Renal pelvis (tissue), 1 donor: ENCODE measurements at regions not wholly inside any gene's neighbourhood (a gene's known extent, or its start where the extent isn't known, plus 50 kb on each side); places are given as distances from the start of the nearest gene placed in this dataset.
"Not testable (repeated sequence)": the region's sequence is repeated elsewhere in the genome, so short reads cannot be mapped to it uniquely, and the experiment has no call there.

Source experiments
- DNase-seq: peaks from one replicate; pipeline ENCODE4 v3.0.0-alpha.2; 2013

DNA sequence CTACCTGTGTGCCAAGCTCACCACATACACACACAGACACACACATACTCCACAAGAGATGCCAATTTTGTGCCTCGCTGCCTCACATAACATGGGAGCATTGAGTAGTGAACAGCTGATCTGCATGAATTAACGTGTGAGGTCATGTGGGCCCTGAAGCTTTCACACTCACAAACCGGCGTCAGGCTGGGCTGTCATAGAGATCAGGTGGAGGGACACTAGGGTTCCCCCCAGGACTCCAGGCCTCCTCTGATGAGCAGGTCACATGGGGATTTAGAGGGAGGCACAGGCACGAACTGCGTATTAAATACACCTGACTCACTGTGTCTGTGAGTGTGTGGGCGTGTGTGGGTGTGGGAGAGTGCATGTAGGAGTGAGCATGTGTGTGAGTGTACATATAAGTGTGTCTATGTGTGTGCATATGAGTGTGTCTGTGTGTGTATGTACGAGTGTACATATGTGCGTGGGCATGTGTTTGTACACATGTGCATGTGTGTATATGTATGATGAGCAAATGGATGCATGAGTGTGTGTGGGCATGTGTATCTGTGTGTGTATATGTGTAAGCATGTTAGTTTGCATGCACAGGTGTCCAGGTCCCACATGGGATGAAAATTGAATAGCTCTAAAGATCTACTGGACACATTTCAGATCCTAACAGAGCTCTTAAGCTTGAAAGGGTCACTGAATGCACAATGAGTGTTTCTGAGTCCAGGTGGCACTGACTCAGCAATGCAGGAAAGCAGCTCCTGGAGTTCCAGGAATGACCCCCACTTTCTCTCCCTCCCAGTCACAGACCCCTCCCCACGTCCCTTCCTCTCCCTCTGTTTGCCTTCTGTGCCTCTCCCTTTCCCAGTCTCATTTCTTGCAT, 336.6 kb downstream of the PREX1 start:
- no peak for DNase-seq

DNA sequence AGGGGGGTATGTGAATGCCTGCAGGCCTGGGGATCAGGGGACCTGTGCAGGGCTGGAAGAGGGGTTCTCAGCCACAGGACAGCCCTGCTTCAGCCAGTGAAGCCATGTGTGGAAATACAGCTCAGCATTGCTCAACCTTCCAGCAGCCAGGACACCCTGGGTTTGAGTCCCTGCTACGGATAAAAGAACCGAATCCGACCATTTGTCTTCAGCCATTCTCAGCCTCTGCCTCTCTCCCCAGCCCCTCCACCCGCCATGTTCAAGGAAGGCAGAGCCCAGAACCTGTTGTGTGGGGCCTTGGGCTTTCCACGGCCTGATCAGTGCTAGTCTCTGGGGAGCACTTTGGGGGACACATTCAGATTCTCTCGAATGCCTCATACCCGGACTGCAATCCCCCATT, 337.5 kb downstream of the PREX1 start:
- not testable (repeated sequence) for DNase-seq

DNA sequence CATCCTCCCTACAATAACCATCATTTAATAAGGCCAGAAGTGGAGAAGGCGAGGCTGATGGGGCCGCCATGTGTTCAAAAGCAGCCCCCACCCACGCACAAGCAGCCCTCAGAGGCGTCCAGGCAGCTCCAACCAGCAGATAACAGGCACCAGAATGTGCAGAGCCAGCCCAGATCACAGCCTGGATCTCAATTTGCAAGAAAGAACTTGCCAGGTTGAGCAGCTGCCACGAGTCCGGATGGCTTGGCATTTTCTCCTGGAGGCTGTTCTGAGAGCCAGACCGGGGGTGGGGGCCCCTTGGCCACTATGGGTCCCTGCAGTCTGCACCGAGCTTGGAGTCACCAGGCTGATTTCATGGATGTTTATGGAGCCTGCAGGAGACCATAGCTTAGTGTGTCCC, 338.1 kb downstream of the PREX1 start:
- no peak for DNase-seq

DNA sequence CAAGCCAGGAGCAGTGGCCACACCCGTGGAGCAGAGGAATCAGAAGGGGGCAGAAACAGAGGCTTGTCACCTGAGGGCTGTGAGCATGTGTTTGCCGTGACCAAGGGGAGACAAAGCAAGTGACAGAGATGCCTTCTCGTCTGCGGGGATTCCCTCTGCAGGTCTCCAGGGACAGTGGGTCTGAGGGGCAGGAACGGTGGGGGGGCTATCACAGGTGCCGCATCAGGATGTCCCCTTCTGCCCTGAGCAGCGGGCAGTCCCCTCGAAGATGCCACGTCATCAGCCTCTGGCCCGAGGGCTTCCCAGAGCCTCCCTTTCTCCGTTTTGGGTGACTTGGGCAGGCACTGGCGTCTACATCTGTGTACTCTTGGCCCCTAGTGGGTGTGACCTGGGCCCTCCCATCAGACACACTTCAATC, 338.7 kb downstream of the PREX1 start:
- DNase-seq = no peak

DNA sequence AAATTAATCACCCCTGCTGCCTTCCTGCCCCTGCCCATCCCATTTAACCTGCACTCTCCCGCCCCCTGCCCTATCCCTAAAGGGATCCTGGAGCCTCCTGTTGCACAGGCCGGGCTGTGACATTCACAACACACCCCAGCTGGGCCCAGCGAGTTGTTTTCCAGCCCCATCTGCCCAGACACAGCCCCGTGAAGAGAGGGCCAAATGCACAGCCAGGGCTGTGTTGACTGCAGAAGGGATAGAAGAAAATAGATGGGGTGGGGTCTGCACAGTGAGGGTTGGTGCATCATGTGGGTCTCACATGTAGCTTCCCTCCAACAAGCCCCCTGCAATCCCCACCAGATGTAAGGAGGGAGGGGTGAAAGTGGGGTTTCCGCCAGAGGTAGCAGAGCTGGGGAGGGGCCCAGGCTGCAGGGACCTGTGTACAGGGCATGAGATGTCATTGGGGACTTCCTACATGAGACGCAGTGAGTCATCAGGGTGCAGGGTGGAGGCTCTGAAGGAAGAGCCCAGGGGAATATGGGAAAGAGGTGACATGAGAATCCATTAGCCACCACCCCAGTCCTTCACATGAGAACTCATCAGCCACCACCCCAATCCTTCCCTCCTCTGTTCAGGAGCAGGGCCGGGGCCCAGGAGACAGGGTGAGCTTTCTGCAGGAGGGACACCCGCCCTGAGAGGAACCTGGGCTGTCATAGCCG, 339.3 kb downstream of the PREX1 start:
- not testable (repeated sequence) for DNase-seq

DNA sequence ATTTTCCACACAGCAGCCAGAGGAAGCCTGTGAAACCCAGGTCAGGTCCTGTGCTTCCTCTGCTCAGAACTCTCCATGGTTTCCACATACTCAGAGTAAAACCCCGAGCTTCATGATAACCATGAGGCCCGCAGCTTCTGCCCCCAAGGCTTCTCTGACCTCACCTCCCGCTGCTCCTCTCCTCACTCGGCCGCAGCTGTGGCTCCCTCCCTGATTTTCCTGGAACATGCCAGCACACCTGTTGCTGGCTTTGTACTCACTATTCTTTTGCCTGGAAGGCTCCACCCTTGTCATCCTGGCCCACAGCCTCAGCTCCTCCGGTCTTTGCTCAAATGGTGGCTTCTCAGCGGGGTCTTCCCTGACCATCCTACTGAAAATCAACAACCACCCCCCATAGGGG, 341.7 kb downstream of the PREX1 start:
- DNase-seq = no peak

DNA sequence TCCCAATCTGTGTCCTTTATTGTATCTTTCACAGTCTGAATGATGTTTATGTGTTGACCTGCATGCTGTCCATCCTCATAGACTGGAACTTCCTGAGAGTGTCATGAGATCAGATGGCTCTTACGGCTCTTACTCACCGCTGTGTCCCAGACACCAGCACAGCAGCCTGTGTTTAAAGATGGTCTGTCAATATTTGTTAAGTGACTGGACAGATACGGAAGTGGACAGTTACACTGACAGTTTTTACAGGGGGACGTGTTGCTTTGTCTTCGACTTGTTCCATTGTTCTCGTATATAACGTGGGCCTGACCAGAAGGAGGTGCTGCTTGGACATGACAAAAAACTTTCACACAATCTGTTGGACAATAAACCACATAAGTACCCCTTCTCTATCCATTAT, 342.6 kb downstream of the PREX1 start:
- DNase-seq = not testable (repeated sequence)

DNA sequence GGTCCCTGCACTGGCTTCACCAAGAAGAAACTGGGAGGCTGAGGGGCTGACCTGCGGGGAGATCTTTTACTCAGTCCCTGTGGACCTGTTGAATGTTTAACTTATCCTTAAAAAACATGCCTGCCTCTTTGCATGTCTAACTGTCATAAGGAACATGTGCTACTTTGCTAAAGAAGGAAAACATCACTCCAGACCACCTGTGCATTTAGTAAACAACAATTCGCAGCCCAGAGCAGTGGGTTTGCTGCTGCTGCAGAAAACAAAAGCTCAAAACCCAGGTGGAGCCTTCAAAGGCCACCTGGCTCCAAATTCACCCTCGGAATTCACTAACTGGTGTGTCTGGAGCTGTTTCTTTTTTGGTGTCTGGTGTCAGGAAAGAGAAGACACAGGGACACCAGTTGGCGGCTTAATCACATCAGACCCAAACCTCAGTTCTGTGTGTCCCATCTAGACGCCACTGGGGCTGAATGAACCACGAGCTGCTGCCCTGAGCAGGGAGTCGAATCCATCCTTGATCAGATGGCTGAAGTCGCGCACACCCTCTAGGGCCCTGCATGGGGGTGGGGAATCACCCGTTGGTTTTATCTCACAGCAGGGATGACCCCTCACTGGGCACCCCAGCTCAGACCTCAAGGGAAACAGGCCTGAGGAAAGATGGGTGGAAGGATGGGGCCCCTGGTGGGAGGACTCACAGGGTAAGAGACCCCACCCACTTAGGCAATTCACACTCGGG, 344.3 kb downstream of the PREX1 start:
- no peak for DNase-seq

DNA sequence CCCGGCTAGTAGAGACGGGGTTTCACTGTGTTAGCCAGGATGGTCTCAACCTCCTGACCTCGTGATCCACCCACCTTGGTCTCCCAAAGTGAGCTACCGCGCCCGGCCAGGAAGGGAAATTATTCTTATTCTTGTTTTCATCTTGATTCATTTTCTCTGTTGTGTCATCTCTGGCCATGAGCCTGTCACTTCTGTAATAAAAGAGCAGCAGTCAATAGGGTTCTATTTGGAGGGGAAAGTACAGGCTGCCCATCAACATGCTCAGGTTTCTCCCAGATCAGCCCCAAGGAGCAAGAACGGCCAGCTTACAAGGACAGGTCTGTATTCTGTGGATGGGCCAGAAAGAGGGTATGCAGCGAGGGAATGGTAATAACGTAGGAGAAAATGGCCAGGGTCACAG, 345.0 kb downstream of the PREX1 start:
- DNase-seq = no peak

DNA sequence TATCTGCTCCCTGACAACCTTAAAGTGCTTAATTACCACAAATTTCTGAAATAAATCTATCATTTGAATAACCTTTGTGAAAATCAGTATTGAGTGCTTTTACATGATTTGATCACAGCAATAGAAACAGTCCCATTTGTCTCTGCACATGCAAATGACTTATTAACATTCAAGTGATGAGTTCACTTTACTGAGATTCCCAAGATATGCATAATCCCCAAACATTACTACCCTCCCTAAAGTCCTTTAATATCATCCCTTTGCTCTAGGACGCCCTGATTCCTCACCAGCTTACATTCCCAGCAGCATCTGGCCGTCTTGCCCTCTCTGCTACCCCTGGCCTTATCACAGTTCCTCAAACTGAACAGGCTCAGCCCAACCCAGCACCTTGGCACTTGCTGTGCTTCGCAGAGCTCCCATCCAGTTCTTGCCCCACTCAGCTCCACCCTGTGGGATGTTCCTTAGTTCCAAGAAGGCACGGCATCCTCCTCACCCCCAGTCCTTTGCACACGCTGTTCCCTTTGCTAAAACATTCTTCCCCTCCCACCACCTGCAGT, 347.5 kb downstream of the PREX1 start:
- DNase-seq = no peak

DNA sequence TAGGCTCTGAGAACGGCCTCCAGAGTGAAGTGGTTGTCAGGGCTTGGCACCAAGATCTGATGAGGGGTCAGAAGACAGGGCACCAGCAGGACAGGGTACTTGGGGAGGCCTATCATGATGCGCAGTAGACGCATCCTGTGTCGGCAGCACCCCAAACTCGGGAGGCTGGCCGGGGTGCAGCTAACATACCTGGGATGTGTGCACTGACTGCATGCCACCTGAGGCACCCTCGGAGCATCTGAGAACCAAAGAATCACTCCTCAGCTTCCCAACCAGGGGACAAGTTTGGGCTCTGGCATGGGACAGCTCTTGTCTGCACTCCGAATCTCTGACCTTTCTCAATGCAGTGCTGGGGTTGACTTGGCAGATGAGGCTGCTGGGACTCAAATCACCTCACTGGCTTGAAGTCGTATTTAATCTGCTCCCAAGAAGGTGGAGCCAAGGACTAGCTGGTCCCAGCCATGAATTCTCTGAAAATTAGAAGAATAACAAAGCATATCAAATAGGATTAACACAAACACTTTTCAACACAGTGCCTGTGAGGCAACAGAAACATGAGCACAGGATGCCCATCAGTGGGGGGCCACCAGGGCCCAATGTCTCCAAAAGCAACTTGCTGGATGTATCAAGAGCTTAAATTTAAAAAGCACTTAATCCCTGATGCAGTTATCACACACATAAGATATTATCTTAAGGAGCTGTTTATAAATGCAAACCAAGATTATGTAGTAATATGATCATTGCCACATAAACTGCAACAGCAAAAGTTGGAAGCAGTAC, 348.8 kb downstream of the PREX1 start:
- no peak for DNase-seq

DNA sequence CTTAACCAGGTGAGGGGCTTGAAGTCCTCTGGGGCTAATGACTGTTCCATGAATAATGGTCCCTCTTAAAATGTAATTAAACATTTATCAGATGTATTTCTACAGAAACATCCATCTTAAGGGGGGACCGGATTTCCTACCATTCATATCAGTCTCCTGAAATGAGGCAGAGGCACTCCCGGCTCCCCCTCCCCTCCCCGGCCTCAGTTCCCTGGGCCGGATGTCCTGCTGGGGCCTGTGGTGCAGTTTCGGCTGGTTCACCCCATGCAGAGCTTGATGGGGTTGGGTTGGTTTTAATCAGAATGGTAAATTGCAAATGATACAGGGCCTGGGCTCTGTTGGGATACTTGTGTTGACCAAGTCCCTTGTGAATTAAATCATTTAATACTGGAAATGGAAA, 349.4 kb downstream of the PREX1 start:
- no peak for DNase-seq

DNA sequence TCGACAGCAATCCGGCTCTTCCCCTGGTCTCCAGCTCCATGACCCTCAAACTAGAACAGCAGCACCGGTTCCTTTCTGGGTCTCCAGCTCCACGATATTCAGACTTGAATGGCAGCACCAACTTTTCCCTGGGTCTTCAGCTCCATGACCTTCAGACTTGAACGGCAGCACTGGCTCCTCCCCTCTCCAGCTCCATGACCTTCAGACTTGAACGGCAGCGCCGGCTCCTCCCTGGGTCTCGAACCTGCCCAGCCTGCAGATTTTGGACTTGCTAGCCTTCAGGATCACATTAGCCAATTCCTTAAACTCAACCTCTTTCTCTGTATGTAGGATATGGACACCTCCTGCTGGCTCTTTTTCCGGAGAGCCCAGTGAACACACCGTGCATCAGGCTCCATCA, 350.9 kb downstream of the PREX1 start:
- DNase-seq = no peak

DNA sequence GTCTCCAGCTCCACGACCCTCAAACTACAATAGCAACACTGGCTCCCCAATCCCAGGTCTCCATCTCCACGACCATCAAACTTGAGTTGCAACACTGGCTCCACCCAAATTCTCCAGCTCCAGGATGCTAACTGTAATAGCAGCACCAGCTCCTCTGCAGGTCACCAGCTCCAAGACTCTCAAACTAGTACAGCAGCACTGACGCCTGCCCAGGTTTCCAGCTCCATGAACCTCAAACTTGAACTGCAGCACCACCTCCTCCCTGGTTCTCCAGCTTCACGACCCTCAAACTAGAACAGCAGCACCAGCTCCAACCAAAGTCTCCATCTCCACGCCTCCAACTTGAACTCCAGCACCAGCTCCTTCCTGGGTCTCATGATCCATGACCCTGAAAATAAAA, 353.8 kb downstream of the PREX1 start:
- DNase-seq = no peak

DNA sequence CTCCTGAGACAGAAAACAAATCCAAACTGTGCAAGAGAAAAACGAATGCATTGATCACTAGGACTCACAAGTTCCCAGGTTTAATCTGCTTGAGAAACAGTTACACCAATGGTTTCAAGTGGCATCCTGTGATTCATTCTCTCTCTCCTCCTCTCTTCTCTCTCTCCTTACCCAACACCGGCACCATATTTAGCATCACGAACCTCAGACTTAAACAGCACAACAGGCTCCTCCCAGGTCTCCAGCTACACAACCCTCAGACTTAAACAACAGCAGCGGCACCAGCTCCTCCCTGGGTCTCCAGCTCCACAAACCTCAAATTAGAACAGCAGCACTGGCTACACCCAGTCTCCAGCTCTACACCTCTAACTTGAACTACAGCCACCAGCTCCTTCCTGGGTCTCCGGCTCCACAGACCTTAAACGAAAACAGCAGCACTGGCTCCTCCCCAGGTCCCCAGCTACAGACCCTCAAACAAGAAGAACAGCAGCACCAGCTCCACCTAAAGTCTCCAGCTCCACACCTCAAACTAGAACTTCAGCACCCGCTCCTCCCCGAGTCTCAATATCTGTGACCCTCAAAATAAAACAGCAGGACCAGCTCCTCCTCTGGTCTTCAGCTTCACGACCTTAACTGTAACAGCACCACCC, 355.9 kb downstream of the PREX1 start:
- no peak for DNase-seq

DNA sequence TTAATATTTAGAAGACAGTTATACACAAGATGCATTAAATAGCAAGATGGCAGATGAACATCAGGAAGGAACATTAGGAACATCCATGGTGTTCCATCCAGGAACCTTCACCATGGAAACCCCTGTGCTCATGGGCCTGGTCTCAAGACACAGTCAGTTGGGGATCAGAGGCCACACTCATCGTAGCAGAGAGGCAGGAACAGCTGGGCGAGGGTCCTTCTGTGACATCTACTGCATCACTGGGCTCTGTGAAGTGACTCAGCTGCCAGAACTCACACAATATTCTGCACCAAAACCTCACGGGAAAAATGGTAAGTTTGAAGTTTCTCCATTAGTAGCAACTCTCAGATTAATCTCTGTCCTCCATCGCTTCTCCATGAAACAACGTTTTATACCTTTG, 356.6 kb downstream of the PREX1 start:
- DNase-seq = no peak

DNA sequence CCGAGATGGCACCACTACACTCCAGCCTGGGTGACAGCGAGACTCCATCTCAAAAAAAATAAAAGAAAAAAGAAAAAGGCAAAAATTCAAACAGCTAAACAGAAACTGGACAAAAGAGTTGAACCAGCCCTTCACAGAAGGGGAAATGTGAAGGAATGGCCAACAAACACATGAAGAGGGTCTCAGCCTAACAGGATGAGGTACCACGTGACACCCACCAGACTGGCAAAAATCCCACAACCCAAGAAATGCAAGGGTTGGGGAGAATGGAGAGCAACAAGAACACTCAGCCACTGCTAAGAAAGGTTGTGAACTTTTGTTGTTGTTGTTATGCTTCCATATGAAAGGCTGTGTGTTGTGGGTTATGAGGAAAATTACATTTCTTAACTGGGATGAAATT, 357.7 kb downstream of the PREX1 start:
- DNase-seq = no peak

DNA sequence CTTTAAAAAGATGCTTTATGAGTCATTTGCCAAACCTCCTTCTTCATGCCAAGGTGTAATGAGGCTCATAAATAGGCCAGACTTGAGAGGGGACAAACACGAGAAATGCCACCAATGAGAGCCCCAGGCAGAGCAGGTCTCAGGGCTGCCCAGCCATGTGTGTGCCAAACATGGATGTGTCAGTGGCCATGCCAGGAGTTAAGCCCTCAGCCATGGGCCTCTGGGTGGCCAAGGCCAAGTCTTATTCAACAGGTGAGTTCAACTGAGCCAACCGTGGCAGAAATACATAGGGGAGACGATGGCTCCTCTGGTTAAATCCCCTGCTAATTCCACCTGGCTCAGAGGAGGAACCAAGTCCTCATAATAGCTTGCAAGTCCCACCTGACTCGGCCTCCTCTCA, 358.8 kb downstream of the PREX1 start:
- DNase-seq = no peak

DNA sequence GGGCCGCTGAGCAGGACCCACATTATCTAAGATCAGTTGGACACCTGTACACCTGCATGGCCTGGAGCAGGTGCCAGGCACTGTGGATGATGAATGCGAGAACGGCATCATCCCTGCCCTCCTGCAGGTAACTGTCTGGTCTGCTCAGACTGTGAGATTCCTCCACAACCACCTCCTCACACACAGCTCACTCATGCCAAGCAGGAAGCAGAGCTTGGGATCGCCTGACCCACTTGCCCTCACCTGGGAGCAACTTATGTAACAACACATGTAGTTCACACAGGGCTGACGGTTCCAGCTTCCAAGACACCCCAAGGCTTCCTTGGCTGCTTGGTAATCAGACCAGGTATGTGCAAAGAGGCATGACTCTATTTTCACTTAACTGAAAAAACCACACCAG, 359.2 kb downstream of the PREX1 start:
- no peak for DNase-seq

DNA sequence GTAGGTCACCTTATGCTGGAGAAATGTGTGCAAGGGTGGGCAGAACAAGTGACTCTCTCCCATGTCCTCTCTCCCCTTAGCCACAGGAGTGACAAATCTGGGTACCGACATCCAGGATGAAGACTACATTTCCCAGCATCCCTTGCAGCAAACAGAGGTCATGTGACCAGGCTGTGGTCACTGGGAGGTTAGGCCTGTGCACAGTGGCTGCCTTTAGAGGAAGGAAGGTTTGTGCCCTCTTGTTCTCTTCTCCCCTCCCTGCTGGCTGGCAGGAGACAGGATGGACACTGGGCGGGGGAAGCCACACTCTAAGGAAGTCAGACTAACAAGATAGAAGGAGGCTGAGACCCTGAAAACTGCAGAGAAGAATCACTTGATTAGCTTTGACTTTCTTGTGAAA, 360.2 kb downstream of the PREX1 start:
- DNase-seq = no peak

DNA sequence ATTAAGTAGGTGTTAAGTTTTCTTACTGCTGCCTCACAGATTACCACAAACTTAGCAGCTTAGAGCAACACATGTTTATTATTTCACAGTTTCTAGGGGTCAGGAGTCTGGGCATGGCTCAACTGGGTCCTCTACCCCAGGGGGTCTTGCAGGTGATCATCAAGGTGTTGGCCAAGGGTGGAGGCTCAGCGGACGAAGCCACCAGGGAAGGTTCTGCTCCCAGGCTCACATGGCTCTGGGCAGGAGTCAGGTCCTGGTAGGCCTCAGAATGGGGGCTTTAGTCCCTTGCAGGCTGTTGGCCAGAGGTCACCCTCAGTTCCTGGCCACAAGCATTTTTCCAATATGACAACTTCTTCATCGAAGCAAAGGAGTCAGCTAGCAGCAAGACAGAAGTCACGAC, 362.5 kb downstream of the PREX1 start:
- DNase-seq = no peak
